ENCODE measurements at regions not wholly inside any gene's neighbourhood (a gene's known extent, or its start where the extent isn't known, plus 50 kb on each side); places are given as distances from the start of the nearest gene placed in this dataset. TPM values are rescaled to one million over a fixed set of nuclear protein-coding genes. Genes with fewer than 3 reads are reported as not detected.

Small RNA genes in the stretch of these regions (small RNA-seq; reads per million reads assigned to genes)
- not detected for gene AC012669.1
